Ishikawa (cell line): ENCODE measurements at regions not wholly inside any gene's neighbourhood (a gene's known extent, or its start where the extent isn't known, plus 50 kb on each side); places are given as distances from the start of the nearest gene placed in this dataset.

Source experiments
- CEBPB ChIP-seq: IDR thresholded peaks from 2 replicates; pipeline ENCODE4 v1.6.1; 2012
- CREB1 ChIP-seq: IDR thresholded peaks from 2 replicates; pipeline ENCODE4 v1.6.1; 2012; ENCODE audit warnings: low read depth
- EGR1 ChIP-seq: IDR thresholded peaks from 2 replicates; pipeline ENCODE4 v1.6.1; 2012
- EP300 ChIP-seq: IDR thresholded peaks from 2 replicates; pipeline ENCODE4 v1.6.1; 2012; ENCODE audit warnings: borderline replicate concordance
- FOXM1 ChIP-seq: IDR thresholded peaks from 2 replicates; pipeline ENCODE4 v1.6.1; 2012; ENCODE audit warnings: low read depth, borderline replicate concordance
- MAX ChIP-seq: IDR thresholded peaks from 2 replicates; pipeline ENCODE4 v1.6.1; 2012
- NFIC ChIP-seq: IDR thresholded peaks from 2 replicates; pipeline ENCODE4 v1.6.1; 2012
- RAD21 ChIP-seq: IDR thresholded peaks from 2 replicates; pipeline ENCODE4 v1.6.1; 2012; ENCODE audit warnings: low read depth
- REST ChIP-seq: IDR thresholded peaks from 2 replicates; pipeline ENCODE4 v1.6.1; 2012; ENCODE audit warnings: low read depth, mild to moderate bottlenecking
- TAF1 ChIP-seq: IDR thresholded peaks from 2 replicates; pipeline ENCODE4 v1.6.1; 2012; ENCODE audit warnings: low read depth, mild to moderate bottlenecking
- TCF12 ChIP-seq: IDR thresholded peaks from 2 replicates; pipeline ENCODE4 v1.6.1; 2012; ENCODE audit warnings: low read depth
- TEAD4 ChIP-seq: IDR thresholded peaks from 2 replicates; pipeline ENCODE4 v1.6.1; 2012
- USF1 ChIP-seq: IDR thresholded peaks from 2 replicates; pipeline ENCODE4 v1.6.1; 2012
- YY1 ChIP-seq: IDR thresholded peaks from 2 replicates; pipeline ENCODE4 v1.6.1; 2012; ENCODE audit warnings: low read depth
- ZBTB7A ChIP-seq: IDR thresholded peaks from 2 replicates; pipeline ENCODE4 v1.6.1; 2012; ENCODE audit warnings: low read depth

- TF ChIP-seq REST = no peak
- TF ChIP-seq CREB1 = no peak
- TF ChIP-seq ZBTB7A = no peak
- TF ChIP-seq TEAD4 = no peak
- no peak for TF ChIP-seq YY1
- TF ChIP-seq RAD21 = no peak
- no peak for TF ChIP-seq FOXM1
- no peak for TF ChIP-seq USF1
- TF ChIP-seq TCF12 = no peak
- TF ChIP-seq EP300 = no peak
- TF ChIP-seq NFIC = no peak
- TF ChIP-seq EGR1 = no peak
Observed at GRCh38 chr1:228861832-228862180, 126.5 kb downstream of the RHOU start.

GRCh38 chr1:228862542-228863505, 127.5 kb downstream of the RHOU start:
- TF ChIP-seq REST (no peak), FOXM1 (no peak), CEBPB (peak; percentile 77)

- TF ChIP-seq NFIC = no peak
- TF ChIP-seq RAD21 = no peak
- TF ChIP-seq FOXM1 = no peak
- TF ChIP-seq CEBPB = no peak
- TF ChIP-seq TAF1 = no peak
- no peak for TF ChIP-seq TEAD4
- TF ChIP-seq ZBTB7A = no peak
- no peak for TF ChIP-seq MAX
- TF ChIP-seq YY1 = no peak
- TF ChIP-seq TCF12 = no peak
- no peak for TF ChIP-seq EGR1
- no peak for TF ChIP-seq CREB1
- TF ChIP-seq USF1 = no peak
Observed at GRCh38 chr1:228863776-228864175, 128.5 kb downstream of the RHOU start.

GRCh38 chr1:228865627-228866330, 130.5 kb downstream of the RHOU start:
- TF ChIP-seq FOXM1 = no peak
- no peak for TF ChIP-seq CEBPB
- no peak for TF ChIP-seq TCF12
- no peak for TF ChIP-seq MAX

- TF ChIP-seq TEAD4 (no peak), EP300 (no peak), TAF1 (no peak), CEBPB (no peak), FOXM1 (no peak), NFIC (no peak), USF1 (no peak), CREB1 (no peak), YY1 (no peak), EGR1 (no peak), REST (no peak), ZBTB7A (no peak), RAD21 (no peak), TCF12 (no peak), MAX (no peak)
Observed at GRCh38 chr1:228866468-228866867, 131.2 kb downstream of the RHOU start.
